ENCODE measurements at regions not wholly inside any gene's neighbourhood (a gene's known extent, or its start where the extent isn't known, plus 50 kb on each side); places are given as distances from the start of the nearest gene placed in this dataset.

GRCh38 chr5:158641016-158641415 lies 458.7 kb downstream of the EBF1 start:
- no peaks in the 10 kb centered on the region for H3K27me3 Mint-ChIP-seq (ENCODE audit: low read depth in 2 of 2)

GRCh38 chr5:158640593-158640980 lies 459.1 kb downstream of the EBF1 start:
- intact Hi-C loops (cut with micrococcal nuclease) = no loop called here

More at GRCh38 chr5:158641016-158641415, 458.7 kb downstream of the EBF1 start:
- no peak overlapping the region for H3K27ac Mint-ChIP-seq
- H3K27ac ChIP-seq (ENCODE audit: low read length) = no peak overlapping the region
- H3K36me3 Mint-ChIP-seq = no peaks in the 10 kb centered on the region
- no peak overlapping the region for H3K4me3 Mint-ChIP-seq
- no CpG with 5 or more reads among the region's 3 CpGs for WGBS (ENCODE audit: insufficient coverage)
- peaks cover 2 to 3% of the 10 kb centered on the region in 2 donors for H3K9me3 Mint-ChIP-seq
- H3K27me3 ChIP-seq (ENCODE audit: control insufficient read depth, insufficient read depth, low read length) = no peaks in the 10 kb centered on the region
- no peak for TF ChIP-seq CTCF (IDR thresholded peaks at IDR 0.05)
- no peaks in the 10 kb centered on the region for H3K4me1 Mint-ChIP-seq
- no peak overlapping the region for H3K4me3 ChIP-seq (ENCODE audit: low read length)
- DNase-seq (no peak), ATAC-seq (no peak)
- no peaks in the 10 kb centered on the region for H3K9me3 ChIP-seq (ENCODE audit: control insufficient read depth, insufficient read depth, low read length)
- no peaks in the 10 kb centered on the region for H3K4me1 ChIP-seq (ENCODE audit: control insufficient read depth, insufficient read depth, low read length)
- H3K36me3 ChIP-seq (ENCODE audit: control insufficient read depth, insufficient read depth, low read length) = no peaks in the 10 kb centered on the region
- intact Hi-C loops (cut with micrococcal nuclease) = no loop called here

GRCh38 chr5:158639881-158640592 lies 459.7 kb downstream of the EBF1 start:
- DNase-seq (no peak), ATAC-seq (no peak)
- intact Hi-C loops (cut with micrococcal nuclease) = no loop called here
- Histone ChIP-seq H3K4me1 (ENCODE audit: control insufficient read depth, insufficient read depth, low read length) (no peaks in the 10 kb centered on the region), H3K27me3 (ENCODE audit: control insufficient read depth, insufficient read depth, low read length) (no peaks in the 10 kb centered on the region), H3K4me3 (ENCODE audit: low read length) (no peak overlapping the region), H3K36me3 (ENCODE audit: control insufficient read depth, insufficient read depth, low read length) (no peaks in the 10 kb centered on the region), H3K27ac (ENCODE audit: low read length) (no peak overlapping the region), H3K9me3 (ENCODE audit: control insufficient read depth, insufficient read depth, low read length) (no peaks in the 10 kb centered on the region)
- no peaks in the 10 kb centered on the region for H3K27me3 Mint-ChIP-seq (ENCODE audit: low read depth in 2 of 2)
- H3K4me1 Mint-ChIP-seq = no peaks in the 10 kb centered on the region
- no peak overlapping the region for H3K27ac Mint-ChIP-seq
- 82% methylated on average over 3 of the region's 5 CpGs for WGBS (ENCODE audit: insufficient coverage)
- no peak overlapping the region for H3K4me3 Mint-ChIP-seq
- H3K36me3 Mint-ChIP-seq = no peaks in the 10 kb centered on the region
- no peak for TF ChIP-seq CTCF (IDR thresholded peaks at IDR 0.05)
- peaks cover 2 to 6% of the 10 kb centered on the region in 2 donors for H3K9me3 Mint-ChIP-seq

More at GRCh38 chr5:158640593-158640980, 459.1 kb downstream of the EBF1 start:
- TF ChIP-seq CTCF (IDR thresholded peaks at IDR 0.05) = no peak
- Histone ChIP-seq H3K36me3 (ENCODE audit: control insufficient read depth, insufficient read depth, low read length) (no peaks in the 10 kb centered on the region), H3K4me3 (ENCODE audit: low read length) (no peak overlapping the region), H3K27me3 (ENCODE audit: control insufficient read depth, insufficient read depth, low read length) (no peaks in the 10 kb centered on the region), H3K27ac (ENCODE audit: low read length) (no peak overlapping the region), H3K4me1 (ENCODE audit: control insufficient read depth, insufficient read depth, low read length) (no peaks in the 10 kb centered on the region), H3K9me3 (ENCODE audit: control insufficient read depth, insufficient read depth, low read length) (no peaks in the 10 kb centered on the region)
- ATAC-seq (no peak), DNase-seq (no peak)
- H3K27me3 Mint-ChIP-seq (ENCODE audit: low read depth in 2 of 2) = no peaks in the 10 kb centered on the region
- H3K4me1 Mint-ChIP-seq = no peaks in the 10 kb centered on the region
- peaks cover 2 to 4% of the 10 kb centered on the region in 2 donors for H3K9me3 Mint-ChIP-seq
- no peak overlapping the region for H3K4me3 Mint-ChIP-seq
- WGBS (ENCODE audit: insufficient coverage) = 83% methylated on average over 2 of the region's 2 CpGs
- no peak overlapping the region for H3K27ac Mint-ChIP-seq
- no peaks in the 10 kb centered on the region for H3K36me3 Mint-ChIP-seq

- peaks cover 2 to 3% of the 10 kb centered on the region in 2 donors for H3K9me3 Mint-ChIP-seq
- intact Hi-C loops (cut with micrococcal nuclease) = no loop called here
Observed at GRCh38 chr5:158638396-158638795, 461.3 kb downstream of the EBF1 start.

More at GRCh38 chr5:158638396-158638795, 461.3 kb downstream of the EBF1 start:
- DNase-seq (no peak), ATAC-seq (no peak)
- Mint-ChIP-seq H3K36me3 (no peaks in the 10 kb centered on the region), H3K4me3 (no peak overlapping the region), H3K27ac (no peak overlapping the region), H3K27me3 (ENCODE audit: low read depth in 2 of 2) (no peaks in the 10 kb centered on the region), H3K4me1 (no peaks in the 10 kb centered on the region)
- H3K27me3 ChIP-seq (ENCODE audit: control insufficient read depth, insufficient read depth, low read length) = no peaks in the 10 kb centered on the region
- H3K4me3 ChIP-seq (ENCODE audit: low read length) = no peak overlapping the region
- no peaks in the 10 kb centered on the region for H3K36me3 ChIP-seq (ENCODE audit: control insufficient read depth, insufficient read depth, low read length)
- TF ChIP-seq CTCF (IDR thresholded peaks at IDR 0.05) = no peak
- H3K27ac ChIP-seq (ENCODE audit: low read length) = no peak overlapping the region
- H3K9me3 ChIP-seq (ENCODE audit: control insufficient read depth, insufficient read depth, low read length) = no peaks in the 10 kb centered on the region
- 88% methylated on average over 1 of the region's 3 CpGs for WGBS (ENCODE audit: insufficient coverage)
- H3K4me1 ChIP-seq (ENCODE audit: control insufficient read depth, insufficient read depth, low read length) = no peaks in the 10 kb centered on the region

All from natural killer cell (primary cell).